Amygdala (tissue), 56 donors: ENCODE measurements at regions not wholly inside any gene's neighbourhood (a gene's known extent, or its start where the extent isn't known, plus 50 kb on each side); places are given as distances from the start of the nearest gene placed in this dataset.

Source experiments
- DNase-seq, 56 donors: peaks; one replicate each; lab custom pipeline; 2025; lab: John Stamatoyannopoulos, UW

DNA sequence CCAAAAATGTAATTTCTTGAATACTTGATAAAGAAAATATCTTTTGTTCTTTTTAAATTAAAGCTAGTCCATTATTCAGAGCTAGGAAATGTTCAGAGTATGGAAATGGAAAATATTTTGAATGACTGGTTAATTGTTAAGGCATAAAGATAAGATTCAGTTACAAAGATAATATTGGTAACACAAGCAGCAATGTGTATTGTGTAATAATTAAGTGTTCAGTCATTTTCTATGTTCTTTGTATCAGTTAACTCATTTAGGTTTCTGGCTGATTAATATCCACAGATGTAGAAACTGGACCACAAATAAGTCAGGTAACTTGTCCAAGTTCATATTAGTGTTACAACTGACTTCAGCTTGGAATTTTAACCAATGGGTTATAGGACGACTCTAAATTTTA is 442.2 kb upstream of the MANEA start:
- no peak for DNase-seq

GRCh38 chr6:95142101-95142500 is 435.2 kb upstream of the MANEA start:
- DNase-seq = no peak

- no peak for DNase-seq
Measured at GRCh38 chr6:95142661-95143335, 434.5 kb upstream of the MANEA start.

- DNase-seq = no peak
Measured at GRCh38 chr6:95143408-95144180, 433.7 kb upstream of the MANEA start.

DNA sequence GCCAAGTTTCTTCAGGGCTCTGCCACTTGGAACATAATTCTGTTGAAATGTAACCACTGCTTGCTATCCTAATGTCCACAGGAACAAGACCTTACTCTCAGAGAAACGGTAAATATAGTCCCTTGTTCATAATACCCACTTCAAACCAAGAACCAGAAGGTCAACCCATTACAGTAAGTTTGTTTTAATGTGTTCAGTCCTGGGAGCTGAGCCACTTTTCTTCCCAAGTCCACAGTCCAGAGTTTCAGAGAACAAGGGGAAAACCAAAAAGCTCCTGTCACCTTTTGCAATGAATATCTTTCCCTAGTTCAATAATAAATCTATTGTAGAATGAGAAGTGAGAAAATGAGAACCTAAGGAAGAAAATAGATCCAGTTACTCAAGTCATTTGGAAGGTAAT is 431.9 kb upstream of the MANEA start:
- DNase-seq = no peak

GRCh38 chr6:95159557-95159956 is 417.8 kb upstream of the MANEA start:
- DNase-seq = no peak

- DNase-seq = no peak
Measured at GRCh38 chr6:95169775-95170174, 407.6 kb upstream of the MANEA start.

- DNase-seq = no peak
Measured at GRCh38 chr6:95175927-95176675, 401.2 kb upstream of the MANEA start.

DNA sequence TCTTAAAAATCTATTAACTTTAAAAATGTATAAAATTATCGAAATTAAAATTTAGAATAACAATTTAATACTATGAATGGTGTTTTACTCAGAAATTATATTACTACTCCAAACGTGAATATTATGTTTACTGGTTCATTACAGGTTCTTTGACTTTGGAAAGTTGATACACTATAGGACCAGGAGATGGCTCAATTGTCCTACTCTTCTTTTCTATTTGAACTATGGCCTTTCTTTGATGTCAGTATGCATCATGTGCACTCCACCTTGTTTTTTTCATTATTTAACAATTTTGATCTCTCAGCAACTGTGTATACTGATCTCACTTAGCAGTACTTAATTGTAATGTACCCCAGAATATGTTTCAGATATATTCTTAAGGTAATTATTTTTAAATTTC is 391.5 kb upstream of the MANEA start:
- DNase-seq = no peak

GRCh38 chr6:95186710-95187109 is 390.6 kb upstream of the MANEA start:
- no peak for DNase-seq

DNA sequence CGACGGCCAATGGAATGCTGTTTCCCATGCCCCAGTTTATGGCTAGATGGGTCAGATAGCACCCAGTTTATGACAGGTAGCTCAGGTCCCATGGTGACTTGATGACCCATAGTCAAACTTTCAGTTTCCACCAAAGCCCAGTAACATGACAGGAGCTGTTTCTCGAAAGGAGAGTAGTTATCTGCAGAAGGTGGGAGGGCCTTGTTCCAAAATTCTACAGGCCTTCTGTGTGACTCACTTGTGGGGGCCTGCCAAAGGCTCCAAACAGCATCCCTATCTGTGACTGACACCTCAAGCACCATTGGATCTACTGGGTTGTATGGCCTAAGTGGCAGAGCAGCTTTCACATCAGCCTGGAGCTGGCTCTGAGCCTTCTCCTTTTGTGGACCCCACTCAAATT is 379.7 kb upstream of the MANEA start:
- DNase-seq = no peak

GRCh38 chr6:95203153-95203754 is 374.1 kb upstream of the MANEA start:
- peak in 2 of 56 donors; percentile 1 to 13 for DNase-seq

DNA sequence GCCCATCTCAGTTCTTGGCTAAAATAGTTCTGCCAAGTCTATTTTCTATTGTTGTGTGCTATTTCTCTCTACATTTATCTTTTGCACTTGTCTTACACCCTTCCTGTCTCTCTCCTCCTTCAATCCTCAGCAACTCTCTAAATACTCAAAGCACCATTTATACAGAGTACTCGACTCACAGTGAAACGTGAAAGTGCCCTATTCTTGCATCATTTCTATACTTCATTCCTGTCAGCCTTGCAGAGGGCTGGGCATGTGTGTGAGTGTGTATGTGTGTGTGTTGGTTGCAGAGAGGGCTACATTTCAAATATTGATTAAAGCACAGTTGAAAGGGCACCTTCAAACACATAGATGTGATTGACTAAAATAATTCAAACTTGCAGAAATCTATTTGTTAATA is 373.2 kb upstream of the MANEA start:
- no peak for DNase-seq

- no peak for DNase-seq
Measured at GRCh38 chr6:95208621-95209020, 368.7 kb upstream of the MANEA start.

- no peak for DNase-seq
Measured at GRCh38 chr6:95209074-95209473, 368.3 kb upstream of the MANEA start.

GRCh38 chr6:95216555-95216954 is 360.8 kb upstream of the MANEA start:
- DNase-seq = no peak

DNA sequence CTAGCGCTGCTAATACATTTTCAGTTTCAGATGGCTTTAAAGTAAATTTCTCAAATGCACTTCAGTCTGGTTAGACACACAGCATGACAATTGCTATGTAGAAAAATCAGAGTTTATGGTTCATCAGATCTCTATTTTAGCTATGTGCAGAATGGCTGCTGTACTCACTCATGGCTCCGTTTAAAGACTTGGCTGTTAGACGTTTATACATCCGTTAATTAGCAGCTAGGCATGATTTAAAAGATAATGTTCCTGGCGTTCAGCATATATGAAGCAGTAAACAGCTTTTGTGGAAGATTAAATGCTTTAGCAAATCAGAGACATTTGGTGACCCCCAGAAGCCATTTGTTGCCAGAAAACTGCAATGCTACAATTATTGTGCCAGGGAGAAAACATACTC is 350.0 kb upstream of the MANEA start:
- no peak for DNase-seq

GRCh38 chr6:95228636-95229035 is 348.7 kb upstream of the MANEA start:
- DNase-seq = no peak

- DNase-seq = no peak
Measured at GRCh38 chr6:95230071-95230740, 347.1 kb upstream of the MANEA start.

GRCh38 chr6:95231416-95231815 is 345.9 kb upstream of the MANEA start:
- DNase-seq = no peak

DNA sequence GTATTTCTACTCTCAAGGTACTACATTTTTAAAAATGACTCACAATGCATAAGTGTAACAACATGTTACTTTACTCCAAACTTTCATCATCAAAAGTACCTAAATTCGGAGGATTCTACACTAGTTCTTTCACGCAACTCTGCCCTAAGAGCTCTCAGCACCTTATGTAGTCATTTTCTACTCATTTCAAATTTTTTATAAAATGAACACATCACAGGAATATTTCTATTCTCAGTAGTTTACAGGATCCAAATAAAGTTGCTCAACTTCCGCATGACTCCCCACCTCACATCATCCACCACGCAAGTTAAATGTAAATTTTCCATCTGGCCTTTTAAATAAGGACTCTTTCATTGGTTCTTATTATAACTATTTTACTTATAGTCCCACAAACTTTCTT is 344.9 kb upstream of the MANEA start:
- no peak for DNase-seq
